PFSK-1 (cell line): ENCODE measurements at regions not wholly inside any gene's neighbourhood (a gene's known extent, or its start where the extent isn't known, plus 50 kb on each side); places are given as distances from the start of the nearest gene placed in this dataset.

ENCODE experiments used
- FOXP2 ChIP-seq: optimal IDR thresholded peaks from 2 replicates; pipeline ENCODE3; 2011; ENCODE audit warnings: borderline replicate concordance, control low read depth, inconsistent platforms; ENCODE audit not compliant: insufficient read depth; ENCODE audit errors: extremely low read length, extremely low read depth
- POLR2AphosphoS5 ChIP-seq: IDR thresholded peaks from 2 replicates; pipeline ENCODE4 v1.6.1; 2012; ENCODE audit warnings: low read depth, mild to moderate bottlenecking, control low read depth, low read length, moderate library complexity
- REST ChIP-seq, 2 experiments: IDR thresholded peaks; 2 replicates each; pipeline versions ENCODE4 v1.6.1 to v1.8.0; 2011 to 2012; ENCODE audit warnings: low read depth in 2 of 2, low read length in 2 of 2, control low read depth in 1 of 2, inconsistent platforms in 1 of 2, mild to moderate bottlenecking in 1 of 2, moderate library complexity in 1 of 2; ENCODE audit not compliant: insufficient read depth in 1 of 2
- SIN3A ChIP-seq: IDR thresholded peaks from 2 replicates; pipeline ENCODE4 v1.6.1; 2012; ENCODE audit warnings: mild to moderate bottlenecking, low read length, moderate library complexity, borderline replicate concordance; ENCODE audit not compliant: insufficient read depth
- TAF1 ChIP-seq: IDR thresholded peaks from 2 replicates; pipeline ENCODE4 v1.6.1; 2012; ENCODE audit warnings: low read length, control low read depth, borderline replicate concordance; ENCODE audit not compliant: insufficient read depth

GRCh38 chr21:33174756-33175155, 55.0 kb upstream of the IFNAR2 start:
- no peak for TF ChIP-seq REST (IDR thresholded peaks at IDR 0.05; ENCODE audit: insufficient read depth in 1 of 2, low read depth in 2 of 2, low read length in 2 of 2)
- no peak for TF ChIP-seq POLR2AphosphoS5
- no peak for TF ChIP-seq SIN3A
- TF ChIP-seq TAF1: no peak
- TF ChIP-seq FOXP2: no peak
